GM12875 (cell line): ENCODE measurements at regions not wholly inside any gene's neighbourhood (a gene's known extent, or its start where the extent isn't known, plus 50 kb on each side); places are given as distances from the start of the nearest gene placed in this dataset.

Experiments used
- H3K4me3 ChIP-seq: one replicate; pipeline ENCODE4 v1.5.1; 2011; ENCODE audit warnings: low read depth, low read length, control low read depth
- TF ChIP-seq, protein P1 (sequence below): IDR thresholded peaks from 2 replicates; pipeline ENCODE4 v1.5.1; 2011; ENCODE audit warnings: low read depth, mild to moderate bottlenecking, control low read depth, inconsistent platforms, low read length, moderate library complexity, borderline replicate concordance; ENCODE audit not compliant: insufficient read depth

DNA sequence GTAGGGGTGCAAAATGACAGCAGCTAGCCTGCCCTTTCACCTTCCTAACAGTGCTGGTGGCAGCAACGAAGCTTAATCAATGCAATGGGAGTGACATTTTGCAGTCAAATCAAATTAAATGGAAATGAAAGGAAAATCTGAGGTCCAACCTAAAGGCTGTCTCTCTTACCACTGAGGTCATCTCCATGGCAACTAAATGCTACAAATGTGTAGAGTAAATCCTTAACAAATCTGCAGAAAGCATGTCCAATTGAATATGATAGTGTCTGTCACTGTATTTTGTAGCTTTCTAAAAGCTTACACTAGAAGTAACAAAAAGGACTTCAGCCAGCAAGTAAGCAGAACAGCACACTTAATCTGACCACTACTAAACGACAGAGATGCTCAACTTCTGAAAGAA is 488.8 kb downstream of the BCAT1 start:
- TF ChIP-seq, protein P1, sequence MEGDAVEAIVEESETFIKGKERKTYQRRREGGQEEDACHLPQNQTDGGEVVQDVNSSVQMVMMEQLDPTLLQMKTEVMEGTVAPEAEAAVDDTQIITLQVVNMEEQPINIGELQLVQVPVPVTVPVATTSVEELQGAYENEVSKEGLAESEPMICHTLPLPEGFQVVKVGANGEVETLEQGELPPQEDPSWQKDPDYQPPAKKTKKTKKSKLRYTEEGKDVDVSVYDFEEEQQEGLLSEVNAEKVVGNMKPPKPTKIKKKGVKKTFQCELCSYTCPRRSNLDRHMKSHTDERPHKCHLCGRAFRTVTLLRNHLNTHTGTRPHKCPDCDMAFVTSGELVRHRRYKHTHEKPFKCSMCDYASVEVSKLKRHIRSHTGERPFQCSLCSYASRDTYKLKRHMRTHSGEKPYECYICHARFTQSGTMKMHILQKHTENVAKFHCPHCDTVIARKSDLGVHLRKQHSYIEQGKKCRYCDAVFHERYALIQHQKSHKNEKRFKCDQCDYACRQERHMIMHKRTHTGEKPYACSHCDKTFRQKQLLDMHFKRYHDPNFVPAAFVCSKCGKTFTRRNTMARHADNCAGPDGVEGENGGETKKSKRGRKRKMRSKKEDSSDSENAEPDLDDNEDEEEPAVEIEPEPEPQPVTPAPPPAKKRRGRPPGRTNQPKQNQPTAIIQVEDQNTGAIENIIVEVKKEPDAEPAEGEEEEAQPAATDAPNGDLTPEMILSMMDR, result no peak
- H3K4me3 ChIP-seq, result no peak overlapping the region

DNA sequence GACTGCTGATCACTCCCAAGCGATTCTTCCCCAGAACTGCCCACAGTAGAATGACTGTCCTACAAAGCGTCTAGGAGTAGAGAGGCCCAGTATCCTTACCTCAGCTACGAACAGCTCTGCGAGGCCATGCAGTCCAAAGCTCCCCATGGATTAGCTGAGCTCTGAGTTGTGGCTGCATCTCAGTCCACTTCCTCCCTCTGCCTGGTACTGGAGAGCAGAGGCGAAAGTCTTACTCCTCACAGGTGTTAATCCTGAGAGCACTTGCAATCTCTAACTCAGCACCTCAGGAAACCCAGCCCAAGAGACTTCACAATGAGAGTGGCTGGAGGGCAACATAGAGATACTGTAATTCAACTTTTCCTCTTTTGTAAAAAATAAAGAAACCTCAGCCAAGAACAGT is 493.1 kb downstream of the BCAT1 start:
- TF ChIP-seq, protein P1, result no peak
- no peak overlapping the region for H3K4me3 ChIP-seq

DNA sequence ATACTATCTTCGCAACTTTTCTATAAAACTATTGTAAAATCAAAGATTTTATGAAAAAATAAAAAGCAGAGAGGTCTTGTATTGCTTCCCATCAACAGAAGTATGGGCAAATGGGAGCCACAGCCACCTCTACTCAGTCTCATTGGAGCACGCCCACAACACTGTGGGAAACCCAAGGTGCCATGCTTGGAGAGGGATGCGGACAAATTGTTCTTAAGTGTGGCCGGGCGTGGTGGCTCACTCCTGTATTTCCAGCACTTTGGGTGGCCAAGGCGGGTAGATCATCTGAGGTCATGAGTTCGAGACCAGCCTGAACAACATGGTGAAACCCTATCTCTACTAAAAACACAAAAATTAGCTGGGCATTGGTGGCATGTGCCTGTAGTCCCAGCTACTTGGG is 498.2 kb upstream of the SOX5 start:
- TF ChIP-seq, protein P1, result no peak
- no peak overlapping the region for H3K4me3 ChIP-seq

DNA sequence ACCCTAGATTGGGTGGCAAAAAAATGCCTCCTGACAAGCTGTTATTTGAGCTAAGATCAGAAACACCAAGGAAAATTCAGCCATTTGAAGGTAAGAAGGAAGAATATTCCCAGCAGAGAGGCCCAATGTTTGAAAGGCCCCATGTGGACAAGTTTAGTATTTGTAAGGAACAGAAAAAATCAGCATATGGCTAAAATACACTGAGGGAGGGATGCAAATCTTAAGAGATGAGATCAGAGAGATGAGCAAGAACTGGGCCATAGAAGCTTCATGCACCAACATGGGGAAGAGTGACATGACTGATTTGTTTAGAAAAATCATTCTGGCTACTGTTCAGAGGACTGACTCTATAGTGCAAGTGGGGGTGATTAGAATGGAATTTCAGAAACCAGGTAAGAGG is 496.8 kb upstream of the SOX5 start:
- TF ChIP-seq, protein P1, result no peak

DNA sequence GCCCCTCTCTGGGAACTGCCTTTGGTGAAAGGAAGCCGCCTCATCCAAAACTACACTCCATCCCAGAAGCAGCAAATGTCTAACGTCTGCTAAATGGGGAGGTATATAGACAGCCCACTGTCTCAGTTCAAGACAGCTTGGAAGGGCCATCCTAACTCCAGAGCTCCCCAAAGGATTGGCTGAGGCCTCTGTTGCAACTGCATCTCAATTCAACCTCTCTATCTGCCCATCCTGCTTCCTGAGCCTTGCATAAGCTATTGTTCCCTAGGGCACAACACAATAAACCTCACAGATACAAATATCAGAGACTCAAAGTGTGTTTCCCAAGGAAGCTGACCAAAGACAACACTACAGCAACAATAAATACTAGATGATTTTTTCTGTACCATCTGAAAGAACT is 495.2 kb upstream of the SOX5 start:
- TF ChIP-seq, protein P1, result no peak
- H3K4me3 ChIP-seq, result no peak overlapping the region

More for the DNA sequence above, 496.8 kb upstream of the SOX5 start:
- no peak overlapping the region for H3K4me3 ChIP-seq

DNA sequence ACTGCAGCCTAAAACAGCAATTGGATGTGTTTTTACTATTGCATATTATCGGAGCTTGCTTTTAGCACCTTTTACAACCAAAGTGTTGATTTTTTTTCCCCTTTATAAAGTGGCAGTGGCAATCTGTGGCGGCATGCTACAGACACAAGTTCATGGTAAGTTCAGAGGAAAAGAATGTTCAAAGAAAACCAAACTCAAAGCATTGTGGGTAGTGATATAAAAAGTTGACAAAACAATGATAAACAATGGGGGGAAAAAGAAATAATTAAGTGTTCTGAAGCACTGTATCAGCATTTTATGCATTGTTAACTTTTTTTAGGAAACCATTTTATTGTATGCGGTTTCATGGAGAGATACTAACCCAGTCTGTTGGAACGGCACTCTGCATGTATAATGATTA is 492.0 kb upstream of the SOX5 start:
- no peak overlapping the region for H3K4me3 ChIP-seq
- TF ChIP-seq, protein P1, result no peak

DNA sequence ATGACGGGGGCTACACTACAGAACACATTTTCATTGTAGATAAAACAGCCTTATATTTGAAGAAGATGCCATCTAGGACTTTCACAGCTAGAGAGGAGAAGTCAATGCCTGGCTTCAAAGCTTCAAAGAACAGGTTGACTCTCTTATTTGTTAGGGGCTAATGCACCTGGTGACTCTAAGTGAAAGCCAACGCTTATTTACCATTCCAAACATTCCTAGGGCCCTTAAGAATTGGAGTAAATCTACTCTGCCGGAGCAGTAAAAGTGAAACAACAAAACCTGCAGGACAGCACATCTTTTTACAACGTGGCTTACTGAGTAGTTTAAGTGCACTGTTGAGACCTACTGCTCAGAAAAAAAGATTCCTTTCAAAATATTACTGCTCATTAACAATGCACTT is 487.2 kb upstream of the SOX5 start:
- TF ChIP-seq, protein P1, result no peak
- no peak overlapping the region for H3K4me3 ChIP-seq
